IPS DF 4.7 (cell line): ENCODE measurements at regions not wholly inside any gene's neighbourhood (a gene's known extent, or its start where the extent isn't known, plus 50 kb on each side); places are given as distances from the start of the nearest gene placed in this dataset.
"Not testable (repeated sequence)": the region's sequence is repeated elsewhere in the genome, so short reads cannot be mapped to it uniquely, and the experiment has no call there.

ENCODE experiments used
- DNase-seq: peaks from one replicate; pipeline ENCODE4 v3.0.0-alpha.2; 2013; ENCODE audit warnings: low spot score; ENCODE audit errors: extremely low read depth

- DNase-seq, result no peak
These were observed 107.3 kb upstream of the SPIN1 start for GRCh38 chr9:88280816-88281382.

GRCh38 chr9:88278036-88278435 lies 110.2 kb upstream of the SPIN1 start:
- DNase-seq, result no peak

- DNase-seq, result no peak
These were observed 114.2 kb upstream of the SPIN1 start for GRCh38 chr9:88274078-88274477.

DNA sequence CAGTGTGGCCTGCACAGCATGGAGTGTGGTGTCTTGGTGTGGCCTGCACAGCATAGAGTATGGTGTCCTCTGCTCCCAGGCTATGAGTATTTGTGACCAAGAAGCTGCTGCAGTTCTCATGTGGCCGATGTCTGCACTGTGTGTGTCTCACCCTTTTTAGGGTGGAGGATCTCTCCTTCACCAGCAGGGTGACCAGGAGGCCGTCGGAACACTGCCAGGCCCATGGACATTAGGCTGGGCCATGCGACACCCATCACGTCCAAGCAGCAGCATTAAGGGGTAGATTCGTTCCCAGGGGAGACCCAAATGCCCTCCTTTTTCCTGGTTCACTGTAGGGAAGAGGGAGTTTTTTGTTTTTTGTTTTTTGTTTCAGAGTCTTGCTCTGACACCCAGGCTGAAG lies 115.3 kb upstream of the SPIN1 start:
- no peak for DNase-seq

- DNase-seq, result no peak
These were observed 117.8 kb upstream of the SPIN1 start for GRCh38 chr9:88270413-88270812.

DNA sequence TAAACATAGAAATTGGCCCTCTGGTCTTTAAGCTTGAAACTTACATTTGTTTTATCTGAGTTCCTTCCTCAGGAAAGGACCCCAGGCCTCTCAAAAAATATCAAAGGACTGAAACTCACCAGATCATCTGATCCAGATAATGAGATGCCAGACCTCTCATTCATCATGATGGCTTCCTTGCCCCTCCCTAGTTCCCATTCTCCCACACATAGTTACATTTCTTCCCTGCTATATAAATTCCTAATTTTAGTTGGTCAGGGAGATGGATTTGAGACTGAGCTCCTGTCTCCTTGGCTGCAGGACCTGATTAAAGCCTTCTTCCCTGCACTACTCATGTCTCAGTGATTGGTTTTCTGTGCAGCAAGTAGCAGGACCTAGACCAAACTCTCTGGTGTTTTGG lies 119.4 kb upstream of the SPIN1 start:
- DNase-seq, result no peak

DNA sequence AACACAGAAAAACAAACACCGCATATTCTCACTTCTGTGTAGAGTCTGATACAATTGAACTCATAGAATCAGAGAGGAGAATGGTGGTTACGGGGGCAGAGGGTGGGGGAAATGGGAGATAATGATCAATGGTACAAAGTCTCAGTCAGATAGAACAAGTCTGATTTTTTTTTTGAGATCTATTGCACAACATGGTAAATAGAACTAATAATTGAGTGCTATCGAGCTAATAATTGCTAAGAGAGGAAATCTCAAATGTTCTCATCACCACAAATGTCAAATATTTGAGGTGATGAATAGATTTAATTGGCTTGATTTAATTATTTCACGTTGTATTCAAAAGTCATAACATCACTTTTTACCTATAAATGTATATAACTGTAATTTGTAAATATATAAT lies 121.0 kb upstream of the SPIN1 start:
- no peak for DNase-seq

DNA sequence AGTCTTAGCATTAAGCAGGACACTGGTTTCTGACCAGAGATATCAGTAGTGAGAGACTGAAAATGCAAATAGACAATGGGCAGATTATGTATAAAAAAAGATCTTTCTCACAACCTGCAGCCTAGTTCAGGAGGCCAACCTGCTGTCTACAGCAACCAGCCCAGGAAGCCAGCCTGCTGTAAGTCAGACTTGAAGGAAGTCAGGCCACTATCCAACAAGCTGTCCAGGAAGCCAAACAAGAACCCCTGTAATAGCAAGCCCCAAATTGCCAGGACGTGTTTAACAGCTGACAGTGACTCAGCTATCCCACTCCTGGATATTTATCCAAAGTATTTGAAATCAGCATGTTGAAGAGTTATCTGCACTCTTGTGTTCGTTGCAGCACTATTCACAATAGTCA lies 121.8 kb upstream of the SPIN1 start:
- DNase-seq, result no peak

DNA sequence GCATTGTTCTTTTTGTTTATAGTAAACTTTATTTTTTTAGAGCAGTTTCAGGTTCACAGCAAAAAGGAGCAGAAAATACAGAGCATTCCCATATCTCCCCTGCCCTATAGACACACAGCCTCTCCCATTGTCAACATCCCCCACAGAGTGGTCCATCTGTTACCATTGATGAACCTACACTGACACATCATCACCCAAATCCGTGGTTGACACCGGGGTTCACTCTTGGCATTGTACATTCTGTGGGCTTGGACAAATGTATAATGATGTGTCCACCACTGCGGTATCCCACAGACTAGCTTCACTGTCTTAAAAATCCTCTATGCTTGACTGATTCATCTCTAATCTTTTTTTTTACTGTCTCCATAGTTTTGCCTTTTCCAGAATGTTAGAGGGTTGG lies 120.7 kb upstream of the SPATA31C2 start:
- DNase-seq, result no peak

DNA sequence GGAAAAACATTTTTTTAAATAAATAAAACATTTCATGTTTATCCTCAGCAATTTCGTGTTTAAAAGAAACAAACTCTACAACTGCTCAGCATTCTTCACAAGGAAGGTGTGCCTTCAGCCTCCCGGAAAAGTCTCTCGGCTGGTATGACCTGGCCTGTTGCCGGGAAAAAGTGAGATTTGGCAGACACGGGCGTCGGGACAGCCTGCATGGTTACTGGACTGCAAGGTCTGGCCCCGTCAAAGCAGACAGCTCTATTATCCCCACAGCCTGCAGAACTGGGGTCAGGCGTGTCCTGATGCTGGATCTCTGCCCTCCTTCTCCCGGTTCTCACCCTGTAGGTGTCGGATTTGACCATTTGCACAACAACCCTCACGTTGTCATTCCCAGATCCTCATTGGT lies 120.3 kb upstream of the SPATA31C2 start:
- no peak for DNase-seq

DNA sequence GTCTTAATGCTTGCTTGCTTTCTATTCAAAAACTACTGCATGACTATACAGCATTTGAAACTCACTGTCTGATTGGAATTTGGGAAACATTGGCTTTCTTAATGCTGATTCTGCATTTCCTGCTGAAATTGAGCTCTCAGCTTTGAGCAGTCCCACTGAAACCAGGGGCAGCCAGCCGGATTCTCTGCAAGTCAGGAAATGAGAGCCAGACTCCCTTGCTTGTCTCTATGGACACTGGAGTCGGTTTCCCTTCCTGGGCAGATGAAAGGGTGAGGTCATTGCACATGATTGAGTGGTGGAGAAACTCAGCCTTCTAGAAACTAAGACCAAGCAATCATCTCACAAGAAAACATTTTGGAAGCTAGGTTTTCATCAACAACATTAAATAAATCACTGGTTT lies 119.7 kb upstream of the SPATA31C2 start:
- DNase-seq, result no peak

GRCh38 chr9:88256216-88256615 lies 117.9 kb upstream of the SPATA31C2 start:
- no peak for DNase-seq

DNA sequence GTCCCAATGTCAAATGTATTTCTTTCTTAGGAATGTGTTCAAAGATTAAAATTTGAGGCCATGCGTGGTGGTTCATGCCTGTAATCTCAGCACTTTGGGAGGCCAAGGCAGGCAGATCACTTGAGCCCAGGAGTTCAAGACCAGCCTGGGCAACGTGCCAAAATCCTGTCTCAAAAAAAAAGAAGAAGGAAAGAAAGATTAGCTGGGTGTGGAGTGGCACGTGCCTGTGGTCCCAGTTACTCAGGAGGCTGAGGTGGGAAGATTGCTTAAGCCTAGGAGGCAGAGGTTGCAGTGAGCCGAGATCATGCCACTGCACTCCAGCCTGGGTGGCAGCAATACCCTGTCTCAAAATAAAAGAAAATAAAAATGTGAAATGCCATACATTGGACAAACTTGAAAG lies 117.5 kb upstream of the SPATA31C2 start:
- DNase-seq, result not testable (repeated sequence)

GRCh38 chr9:88251903-88252302 lies 113.6 kb upstream of the SPATA31C2 start:
- no peak for DNase-seq

- DNase-seq, result no peak
These were observed 105.5 kb upstream of the SPATA31C2 start for GRCh38 chr9:88243736-88244135.

DNA sequence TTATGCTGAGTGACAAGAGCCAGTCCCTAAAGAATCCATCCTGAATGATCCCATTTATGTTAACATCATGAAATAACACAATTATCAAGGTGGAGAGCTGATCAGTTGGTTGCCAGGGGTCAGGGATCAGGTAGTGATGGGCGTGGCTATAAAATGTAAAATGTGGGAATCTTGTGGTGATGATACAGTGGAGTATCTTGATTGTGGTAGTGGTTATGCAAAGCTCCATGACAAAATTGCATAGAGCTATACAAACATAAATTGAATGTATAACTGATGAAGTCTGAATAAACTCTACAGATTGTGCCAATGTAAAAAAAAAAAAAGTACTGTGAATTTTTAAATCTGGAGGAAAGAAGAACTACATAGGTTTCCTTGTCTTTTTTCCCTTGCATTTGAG lies 104.6 kb upstream of the SPATA31C2 start:
- no peak for DNase-seq

DNA sequence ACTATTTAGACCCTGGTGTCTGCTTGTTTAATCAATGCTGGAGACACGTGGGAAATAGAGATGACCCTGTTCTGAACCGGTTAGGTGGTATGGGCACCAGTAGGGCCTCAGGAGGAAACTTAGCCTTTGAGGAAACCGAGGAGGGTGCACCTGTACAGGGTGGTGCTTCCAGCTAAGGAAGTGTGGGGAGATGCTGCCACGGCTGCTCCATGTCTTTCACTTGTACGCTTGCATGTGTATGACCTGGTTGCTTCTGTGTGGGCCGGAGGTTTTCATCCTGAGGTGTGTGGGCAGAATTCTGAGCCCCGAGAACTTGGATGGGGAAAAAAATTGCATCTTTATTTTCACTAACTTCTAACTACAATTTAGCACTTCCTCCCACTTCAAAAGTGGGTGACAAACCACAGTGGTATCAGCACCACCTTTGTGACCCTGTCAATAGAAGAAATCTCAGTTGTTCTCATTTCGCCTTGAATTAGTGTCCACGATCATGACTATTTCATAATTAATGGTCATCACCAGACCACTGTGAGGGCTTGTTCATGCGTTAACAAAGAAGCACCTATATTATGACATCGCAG lies 99.8 kb upstream of the SPATA31C2 start:
- DNase-seq, result no peak

DNA sequence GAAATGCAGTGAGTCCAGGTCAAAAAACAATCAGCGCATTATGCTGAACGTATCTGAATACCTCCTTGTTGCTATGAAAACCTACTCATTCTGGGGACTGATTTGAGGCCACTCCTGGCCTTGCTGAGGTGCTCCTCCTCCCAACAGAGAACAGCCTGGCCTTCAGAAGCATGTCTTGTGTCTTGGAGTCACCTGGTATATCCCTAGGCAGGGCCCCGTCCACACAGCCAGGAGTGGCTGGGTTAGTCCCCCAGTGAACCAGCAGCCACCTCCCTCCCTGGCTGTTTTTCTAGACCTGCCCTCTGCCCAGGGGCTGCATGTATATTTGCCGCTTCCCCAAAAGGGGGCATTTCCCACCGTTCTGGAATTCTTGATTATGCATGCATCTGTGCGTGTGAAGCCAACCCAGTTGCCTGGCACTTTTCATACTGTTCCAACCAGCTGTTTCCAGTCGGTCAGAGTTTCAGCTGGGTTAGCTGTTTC lies 99.2 kb upstream of the SPATA31C2 start:
- DNase-seq, result no peak

DNA sequence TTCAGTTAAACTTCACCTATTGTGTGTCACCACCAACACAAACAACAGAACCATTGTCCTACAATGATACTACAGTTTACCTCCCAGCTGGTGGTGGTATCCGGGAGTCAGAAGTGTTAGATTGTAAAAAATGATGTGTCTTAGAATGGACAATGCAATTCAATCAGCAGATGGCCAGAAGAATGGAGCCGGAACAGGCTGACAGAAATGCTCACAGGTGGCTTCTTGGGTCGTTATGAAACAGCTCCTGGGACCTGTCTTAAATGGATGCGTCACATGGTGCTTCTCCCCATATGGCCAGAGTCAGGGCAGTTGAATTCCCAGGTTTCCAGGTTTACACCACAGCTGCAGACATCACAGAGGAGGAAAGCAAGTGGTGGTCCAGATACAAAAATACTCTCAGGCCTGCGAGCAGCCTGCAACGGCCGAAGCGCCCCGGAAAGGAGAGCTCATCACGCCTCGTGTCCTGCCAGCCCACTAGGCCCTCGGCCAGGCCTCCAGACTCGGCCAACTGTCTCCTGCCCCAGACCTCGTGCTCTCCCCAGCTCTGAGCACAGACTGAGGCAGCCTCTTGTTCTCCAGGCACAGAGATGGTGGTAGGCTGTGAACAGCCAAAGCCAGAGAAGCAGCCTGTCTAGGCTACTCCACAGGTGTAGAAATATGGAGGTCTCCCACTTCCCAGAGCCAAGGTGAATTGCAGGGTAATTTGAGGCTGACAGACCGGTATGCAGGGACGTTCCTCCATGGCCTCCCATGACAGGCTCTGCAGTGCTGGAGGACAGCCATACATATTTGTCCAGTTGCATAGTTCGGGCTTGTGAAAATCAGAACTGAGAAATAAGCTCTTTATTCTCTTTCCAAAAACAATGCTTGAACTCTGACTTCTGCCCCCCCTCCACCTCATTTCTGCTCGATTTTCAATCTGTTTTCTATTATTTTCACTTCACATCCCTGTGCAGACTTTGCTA lies 98.5 kb upstream of the SPATA31C2 start:
- DNase-seq, result no peak

GRCh38 chr9:88235615-88236014 lies 97.3 kb upstream of the SPATA31C2 start:
- no peak for DNase-seq

- DNase-seq, result no peak
These were observed 95.8 kb upstream of the SPATA31C2 start for GRCh38 chr9:88234114-88234513.

GRCh38 chr9:88233091-88233490 lies 94.8 kb upstream of the SPATA31C2 start:
- DNase-seq, result no peak
